Sigmoid colon (tissue), 6 donors: ENCODE measurements at regions not wholly inside any gene's neighbourhood (a gene's known extent, or its start where the extent isn't known, plus 50 kb on each side); places are given as distances from the start of the nearest gene placed in this dataset.

Experiments
- DNase-seq: peaks from one replicate; pipeline ENCODE4 v3.0.0-alpha.2; 2019
- H3K27ac ChIP-seq, 4 donors: fragments of 200-600 bp; sonication (generic); one replicate each; pipeline ENCODE4 v1.5.1; 2016 to 2019; ENCODE audit warnings: mild to moderate bottlenecking in 1 of 4
- H3K27me3 ChIP-seq, 3 donors: fragments of 200-600 bp; sonication (generic); one replicate each; pipeline ENCODE4 v1.5.1; 2019; ENCODE audit warnings: mild to moderate bottlenecking in 1 of 3
- H3K36me3 ChIP-seq, 4 donors: fragments of 200-600 bp; sonication (generic); one replicate each; pipeline ENCODE4 v1.5.1; 2016 to 2019
- H3K4me1 ChIP-seq, 4 donors: fragments of 200-600 bp; sonication (generic); one replicate each; pipeline ENCODE4 v1.5.1; 2017 to 2019
- H3K4me3 ChIP-seq, 4 donors: fragments of 200-600 bp; sonication (generic); one replicate each; pipeline ENCODE4 v1.5.1; 2017 to 2019; ENCODE audit warnings: mild to moderate bottlenecking in 2 of 4, moderate library complexity in 1 of 4
- H3K9me3 ChIP-seq, 4 donors: fragments of 200-600 bp in 3 of 4; sonication (generic) in 3 of 4; one replicate each; pipeline versions ENCODE4 v1.5.1 to v1.6.1; 2013 to 2019
- EP300 ChIP-seq, 4 donors: sonication (generic); formaldehyde crosslinking; IDR thresholded peaks; one replicate each; pipeline ENCODE4 v1.6.1; 2017; ENCODE audit warnings: antibody characterized with exemption in 4 of 4
- POLR2A ChIP-seq, 2 donors: fragments of 450-650 bp; IDR thresholded peaks; one replicate each; pipeline ENCODE4 v1.6.1; 2016; ENCODE audit warnings: antibody characterized with exemption in 2 of 2, mild to moderate bottlenecking in 2 of 2, moderate library complexity in 2 of 2
- POLR2AphosphoS5 ChIP-seq, 4 donors: sonication (generic); formaldehyde crosslinking; IDR thresholded peaks; one replicate each; pipeline ENCODE4 v1.6.1; 2017; ENCODE audit warnings: antibody characterized with exemption in 4 of 4
- WGBS, 2 donors: extraction: QIAGEN DNeasy Blood & Tissue Kit; methylation state at CpG; one replicate each; pipeline ENCODE4 v1.1.7; 2013; 5-methylcytosine and 5-hydroxymethylcytosine counted together
- intact Hi-C: fragments of 100-400 bp; cut with DNase I; formaldehyde crosslinking; loops from one replicate; pipeline ENCODE4 v1.15.1; 2023
- TF ChIP-seq, protein P1 (sequence below), 4 experiments: fragments of 450-650 bp in 3 of 4; fragments of 200-600 bp in 1 of 4; IDR thresholded peaks; one replicate each; pipeline ENCODE4 v1.5.1; 2016 to 2019; ENCODE audit warnings: antibody characterized with exemption in 4 of 4, mild to moderate bottlenecking in 3 of 4, moderate library complexity in 2 of 4
- donor health status: healthy with polysubstance abuse.
- donor health status: healthy.

DNA sequence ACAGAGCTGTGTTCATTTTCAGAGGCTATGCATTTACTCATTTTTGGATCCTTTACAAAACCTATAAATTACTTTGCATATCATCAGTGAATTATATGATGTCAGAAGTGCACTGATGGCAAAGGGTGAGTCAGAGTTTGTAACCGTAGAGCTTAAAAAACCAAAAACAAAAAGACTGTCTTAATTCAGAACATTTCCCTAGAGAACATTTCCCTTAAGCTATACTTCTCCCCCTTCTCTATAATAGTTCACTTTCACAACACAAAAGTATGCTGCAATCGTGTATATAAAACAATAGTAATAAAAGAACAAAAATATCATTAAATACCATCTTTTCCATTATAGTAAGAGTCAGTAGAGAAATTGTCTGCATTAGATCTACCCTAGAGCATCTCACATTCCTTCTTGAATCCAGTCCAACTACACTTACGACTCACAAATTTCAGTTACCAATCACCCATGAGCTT lies 934.9 kb downstream of the LRFN5 start:
- 66 to 77% methylated on average over 3 of the region's 3 CpGs for WGBS, 2 donors
- Histone ChIP-seq H3K27me3 (no peaks in the 10 kb centered on the region), H3K4me1 (no peaks in the 10 kb centered on the region), H3K36me3 (no peaks in the 10 kb centered on the region), H3K27ac (no peak overlapping the region), H3K4me3 (no peak overlapping the region), H3K9me3 (no peaks in the 10 kb centered on the region)
- DNase-seq = no peak
- TF ChIP-seq POLR2A (IDR thresholded peaks at IDR 0.05) (no peak), POLR2AphosphoS5 (IDR thresholded peaks at IDR 0.05) (no peak), EP300 (IDR thresholded peaks at IDR 0.05) (no peak)
- TF ChIP-seq, protein P1, sequence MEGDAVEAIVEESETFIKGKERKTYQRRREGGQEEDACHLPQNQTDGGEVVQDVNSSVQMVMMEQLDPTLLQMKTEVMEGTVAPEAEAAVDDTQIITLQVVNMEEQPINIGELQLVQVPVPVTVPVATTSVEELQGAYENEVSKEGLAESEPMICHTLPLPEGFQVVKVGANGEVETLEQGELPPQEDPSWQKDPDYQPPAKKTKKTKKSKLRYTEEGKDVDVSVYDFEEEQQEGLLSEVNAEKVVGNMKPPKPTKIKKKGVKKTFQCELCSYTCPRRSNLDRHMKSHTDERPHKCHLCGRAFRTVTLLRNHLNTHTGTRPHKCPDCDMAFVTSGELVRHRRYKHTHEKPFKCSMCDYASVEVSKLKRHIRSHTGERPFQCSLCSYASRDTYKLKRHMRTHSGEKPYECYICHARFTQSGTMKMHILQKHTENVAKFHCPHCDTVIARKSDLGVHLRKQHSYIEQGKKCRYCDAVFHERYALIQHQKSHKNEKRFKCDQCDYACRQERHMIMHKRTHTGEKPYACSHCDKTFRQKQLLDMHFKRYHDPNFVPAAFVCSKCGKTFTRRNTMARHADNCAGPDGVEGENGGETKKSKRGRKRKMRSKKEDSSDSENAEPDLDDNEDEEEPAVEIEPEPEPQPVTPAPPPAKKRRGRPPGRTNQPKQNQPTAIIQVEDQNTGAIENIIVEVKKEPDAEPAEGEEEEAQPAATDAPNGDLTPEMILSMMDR (IDR thresholded peaks at IDR 0.05) = no peak
- intact Hi-C loops = no loop called here

DNA sequence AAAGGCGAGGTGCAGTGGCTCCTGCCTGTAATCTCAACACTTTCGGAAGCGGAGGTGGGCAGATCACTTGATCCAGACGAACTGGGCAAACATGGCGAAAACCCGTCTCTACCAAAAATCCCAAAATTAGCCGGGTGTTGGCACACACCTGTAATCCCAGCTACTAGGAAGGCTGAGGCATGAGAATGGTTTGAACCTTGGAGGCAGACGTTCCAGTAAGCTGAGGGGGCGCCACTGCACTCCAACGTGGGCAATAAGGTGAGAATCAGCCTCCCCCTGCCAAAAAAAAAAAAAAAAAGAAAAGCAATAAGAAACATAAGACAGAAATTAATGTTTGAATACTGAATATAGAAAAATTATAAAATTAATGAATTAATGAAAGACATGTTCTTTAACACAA lies 928.7 kb downstream of the LRFN5 start:
- H3K4me3 ChIP-seq = no peak overlapping the region
- H3K36me3 ChIP-seq = no peaks in the 10 kb centered on the region
- H3K27ac ChIP-seq = no peak overlapping the region
- no peaks in the 10 kb centered on the region for H3K27me3 ChIP-seq
- no peaks in the 10 kb centered on the region for H3K9me3 ChIP-seq
- intact Hi-C loops = no loop called here
- DNase-seq = no peak
- H3K4me1 ChIP-seq = no peaks in the 10 kb centered on the region
- 83 to 88% methylated on average over 10 of the region's 10 CpGs for WGBS, 2 donors
- TF ChIP-seq POLR2A (IDR thresholded peaks at IDR 0.05) = no peak
- no peak for TF ChIP-seq EP300 (IDR thresholded peaks at IDR 0.05)
- TF ChIP-seq, protein P1 (IDR thresholded peaks at IDR 0.05) = no peak
- TF ChIP-seq POLR2AphosphoS5 (IDR thresholded peaks at IDR 0.05) = no peak

DNA sequence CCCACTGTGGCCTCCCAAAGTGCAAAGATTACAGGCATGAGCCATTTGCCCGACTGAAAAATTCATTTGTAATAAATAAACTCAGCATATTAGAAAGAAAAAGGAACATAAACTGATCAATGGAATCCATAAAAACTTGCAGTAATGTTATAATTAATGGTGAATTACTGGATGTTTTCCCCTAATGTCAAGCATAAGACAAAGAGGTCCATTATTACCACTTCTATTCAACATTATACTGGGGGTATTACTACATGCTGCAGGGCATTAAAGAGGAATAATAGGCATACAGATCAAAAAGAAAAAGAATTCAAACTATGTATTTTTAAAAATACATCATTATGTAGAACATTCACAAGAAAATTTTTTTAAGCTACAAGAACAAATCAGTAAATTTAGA lies 926.8 kb downstream of the LRFN5 start:
- H3K4me1 ChIP-seq = no peaks in the 10 kb centered on the region
- 86 to 93% methylated on average over 1 of the region's 1 CpG for WGBS, 2 donors
- TF ChIP-seq, protein P1 (IDR thresholded peaks at IDR 0.05) = no peak
- TF ChIP-seq POLR2AphosphoS5 (IDR thresholded peaks at IDR 0.05) (no peak), EP300 (IDR thresholded peaks at IDR 0.05) (no peak), POLR2A (IDR thresholded peaks at IDR 0.05) (no peak)
- no peak for DNase-seq
- no peaks in the 10 kb centered on the region for H3K9me3 ChIP-seq
- intact Hi-C loops = no loop called here
- no peak overlapping the region for H3K4me3 ChIP-seq
- H3K27me3 ChIP-seq = no peaks in the 10 kb centered on the region
- no peaks in the 10 kb centered on the region for H3K36me3 ChIP-seq
- no peak overlapping the region for H3K27ac ChIP-seq

DNA sequence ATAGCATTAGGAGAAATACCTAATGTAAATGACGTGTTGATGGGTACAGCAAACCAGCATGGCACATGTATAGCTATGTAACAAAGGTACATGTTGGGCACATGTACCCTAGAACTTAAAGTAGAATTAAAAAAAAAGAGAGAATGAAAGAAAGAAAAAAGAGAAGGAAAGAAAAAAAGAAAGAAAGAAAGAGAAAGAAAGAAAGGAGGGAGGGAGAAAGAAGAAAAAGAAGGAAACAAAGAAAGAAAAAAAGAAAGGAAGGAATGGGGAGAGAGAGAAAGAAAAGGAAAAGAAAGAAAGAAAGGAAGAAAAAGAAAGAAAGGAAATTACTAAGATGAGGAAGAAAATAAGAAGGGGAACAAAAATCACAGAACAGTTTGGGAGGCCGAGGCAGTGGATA lies 925.5 kb downstream of the LRFN5 start:
- DNase-seq = no peak
- Histone ChIP-seq H3K36me3 (no peaks in the 10 kb centered on the region), H3K4me1 (no peaks in the 10 kb centered on the region), H3K27ac (no peak overlapping the region), H3K27me3 (no peaks in the 10 kb centered on the region), H3K9me3 (no peaks in the 10 kb centered on the region), H3K4me3 (no peak overlapping the region)
- intact Hi-C loops = no loop called here
- TF ChIP-seq POLR2AphosphoS5 (IDR thresholded peaks at IDR 0.05) (no peak), EP300 (IDR thresholded peaks at IDR 0.05) (no peak), POLR2A (IDR thresholded peaks at IDR 0.05) (no peak)
- TF ChIP-seq, protein P1 (IDR thresholded peaks at IDR 0.05) = no peak
- 87 to 88% methylated on average over 2 of the region's 2 CpGs for WGBS, 2 donors

DNA sequence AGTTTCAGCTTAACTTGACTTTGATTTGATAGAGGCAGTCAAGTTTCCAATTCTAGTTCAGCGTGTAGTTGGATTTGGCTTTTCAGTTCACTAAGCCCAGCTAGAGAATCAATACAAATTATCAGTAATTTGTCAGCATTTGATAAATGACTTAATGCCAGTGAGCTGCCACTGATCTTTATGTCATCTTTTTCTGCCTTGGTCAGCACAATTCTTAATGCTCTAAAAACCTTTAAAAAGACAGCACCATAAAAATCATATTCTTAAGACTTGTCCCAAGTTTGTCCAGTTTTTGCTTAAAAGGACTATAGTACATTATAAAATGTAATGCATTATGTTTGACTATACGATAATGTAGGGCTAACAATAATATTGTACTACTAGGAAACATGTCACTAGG lies 920.5 kb downstream of the LRFN5 start:
- no peak overlapping the region for H3K4me3 ChIP-seq
- WGBS, 2 donors = 91 to 92% methylated on average over 2 of the region's 2 CpGs
- no peaks in the 10 kb centered on the region for H3K9me3 ChIP-seq
- TF ChIP-seq, protein P1 (IDR thresholded peaks at IDR 0.05) = no peak
- TF ChIP-seq POLR2AphosphoS5 (IDR thresholded peaks at IDR 0.05) = no peak
- no peak for TF ChIP-seq EP300 (IDR thresholded peaks at IDR 0.05)
- no peak for TF ChIP-seq POLR2A (IDR thresholded peaks at IDR 0.05)
- no peaks in the 10 kb centered on the region for H3K27me3 ChIP-seq
- no peak overlapping the region for H3K27ac ChIP-seq
- no peak for DNase-seq
- intact Hi-C loops = no loop called here
- H3K36me3 ChIP-seq = no peaks in the 10 kb centered on the region
- no peaks in the 10 kb centered on the region for H3K4me1 ChIP-seq
